NCI-H460 (cell line): ENCODE measurements at regions not wholly inside any gene's neighbourhood (a gene's known extent, or its start where the extent isn't known, plus 50 kb on each side); places are given as distances from the start of the nearest gene placed in this dataset.
"Not testable (repeated sequence)": the region's sequence is repeated elsewhere in the genome, so short reads cannot be mapped to it uniquely, and the experiment has no call there.

Experiments
- DNase-seq: peaks from one replicate; pipeline ENCODE4 v3.0.0-alpha.2; 2016; ENCODE audit warnings: low read depth; ENCODE audit errors: extremely low read depth

DNA sequence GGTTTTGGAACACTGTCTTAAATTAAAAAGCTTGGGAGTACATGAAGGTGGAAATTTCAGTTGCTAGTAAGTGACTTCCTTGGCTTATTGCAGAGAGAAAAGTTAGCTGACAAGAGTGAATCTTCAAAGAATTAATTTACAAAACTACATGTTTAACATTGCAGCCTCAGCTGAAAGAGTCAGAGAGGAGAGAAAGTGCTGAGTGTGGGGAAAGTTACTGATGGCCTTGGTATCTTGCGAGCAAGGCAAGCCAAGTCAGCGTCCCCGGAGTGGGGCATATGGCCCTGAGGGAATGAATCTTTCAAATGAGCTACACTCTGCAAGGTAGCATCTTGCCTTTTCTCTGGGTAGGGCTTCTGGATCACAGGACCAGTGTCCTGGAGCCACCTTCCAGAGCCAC is 131.3 kb downstream of the LPIN1 start:
- DNase-seq: no peak

GRCh38 chr2:11885253-11885652 is 138.8 kb downstream of the LPIN1 start:
- DNase-seq: not testable (repeated sequence)

- not testable (repeated sequence) for DNase-seq
These were observed 140.5 kb downstream of the LPIN1 start for GRCh38 chr2:11886899-11887298.

- no peak for DNase-seq
These were observed 142.8 kb downstream of the LPIN1 start for GRCh38 chr2:11889101-11889850.

GRCh38 chr2:11889854-11890253 is 143.4 kb downstream of the LPIN1 start:
- DNase-seq: no peak

DNA sequence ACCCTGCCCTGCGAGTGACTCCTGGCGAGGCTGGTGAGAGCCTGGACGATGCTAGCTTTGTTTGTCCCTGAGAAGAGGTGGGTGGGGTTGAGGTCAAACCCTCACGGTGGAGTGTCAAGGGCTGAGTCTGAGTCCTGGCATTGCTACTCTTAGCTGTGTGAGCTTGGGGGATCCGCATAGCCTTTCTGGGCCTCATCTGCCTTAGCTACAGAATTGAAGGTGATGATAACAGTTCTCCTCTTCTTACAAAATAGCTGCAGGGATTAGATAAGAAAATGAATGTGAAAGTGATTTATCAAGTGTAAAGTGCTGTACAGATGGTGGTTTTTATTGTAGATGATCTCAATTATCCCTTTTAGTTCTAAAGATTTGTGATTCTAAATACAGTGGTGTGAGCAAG is 144.6 kb downstream of the LPIN1 start:
- DNase-seq: no peak

DNA sequence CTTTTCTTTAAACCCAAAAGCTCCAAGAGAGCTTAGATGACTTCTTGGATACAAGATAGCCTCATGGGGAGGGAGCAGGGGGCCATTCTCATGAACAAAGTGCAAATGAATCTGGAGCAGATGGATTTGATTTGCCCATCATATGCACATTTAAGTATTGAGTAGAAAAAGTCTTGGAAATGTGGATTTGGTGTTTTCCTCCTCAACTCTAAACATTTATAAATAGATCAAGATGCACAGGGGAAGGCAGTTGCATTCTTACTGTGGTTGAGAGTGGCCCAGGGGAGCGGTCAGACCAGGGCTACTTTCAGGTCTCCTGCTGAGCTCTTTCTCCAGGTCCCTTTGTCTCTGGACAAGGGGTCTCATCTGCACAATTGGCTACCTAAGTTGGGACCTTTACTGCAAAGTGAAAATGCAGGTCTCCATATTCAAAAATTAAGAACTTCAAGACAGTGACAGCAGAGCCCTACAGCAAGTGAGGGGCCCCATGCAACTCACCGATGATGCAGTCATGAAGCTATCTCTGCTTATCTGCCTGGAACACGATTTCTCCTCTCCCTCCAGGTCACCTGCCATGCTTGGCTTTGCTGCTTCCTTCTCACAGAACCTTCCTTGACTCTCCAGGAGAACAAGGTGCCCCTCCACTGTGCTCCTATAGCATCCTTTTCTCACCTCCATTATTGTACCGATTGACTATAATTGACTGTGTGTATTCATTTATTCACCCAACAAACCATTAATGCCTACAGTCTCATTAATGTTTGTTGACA is 145.4 kb downstream of the LPIN1 start:
- DNase-seq: no peak

GRCh38 chr2:11896386-11896785 is 150.0 kb downstream of the LPIN1 start:
- no peak for DNase-seq

- no peak for DNase-seq
These were observed 152.1 kb downstream of the LPIN1 start for GRCh38 chr2:11898576-11898975.

- no peak for DNase-seq
These were observed 152.9 kb downstream of the LPIN1 start for GRCh38 chr2:11899264-11899818.

GRCh38 chr2:11900891-11901290 is 154.5 kb downstream of the LPIN1 start:
- not testable (repeated sequence) for DNase-seq

DNA sequence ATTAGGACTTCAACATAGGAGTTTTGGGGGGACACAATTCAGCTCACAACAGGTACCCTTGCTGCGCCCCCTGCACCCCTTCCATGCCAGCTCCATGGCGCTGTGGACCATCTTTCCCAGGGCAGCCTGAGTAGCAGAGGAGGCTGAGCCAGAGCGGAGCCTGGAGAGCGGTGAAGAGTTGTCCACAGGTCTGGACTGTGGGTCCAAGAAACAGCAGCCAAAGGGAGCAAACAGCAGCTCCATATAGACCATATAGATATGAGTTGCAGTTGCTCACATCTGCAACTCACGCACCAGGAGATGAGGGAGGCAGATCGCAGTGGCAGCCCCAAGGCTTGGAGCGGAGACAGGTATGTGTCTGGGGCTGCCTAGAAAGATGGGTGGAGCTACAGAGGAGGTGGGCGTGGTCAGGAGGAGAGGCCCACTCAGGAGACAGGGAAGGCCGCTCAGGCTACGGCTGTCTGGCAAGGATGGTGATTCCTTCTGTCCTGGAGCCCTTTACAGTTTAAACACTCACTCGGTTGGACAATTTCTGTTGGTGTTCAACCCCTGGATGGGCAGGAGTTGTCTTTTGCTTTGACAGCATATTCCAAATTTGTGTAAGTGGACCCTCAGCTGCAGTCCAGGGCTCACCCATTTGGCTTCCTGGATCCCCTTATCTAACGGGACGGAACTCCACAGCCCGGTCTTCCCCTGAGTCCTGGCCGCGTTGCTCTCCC is 155.1 kb downstream of the LPIN1 start:
- no peak for DNase-seq

- DNase-seq: no peak
These were observed 156.7 kb downstream of the LPIN1 start for GRCh38 chr2:11903085-11903606.

DNA sequence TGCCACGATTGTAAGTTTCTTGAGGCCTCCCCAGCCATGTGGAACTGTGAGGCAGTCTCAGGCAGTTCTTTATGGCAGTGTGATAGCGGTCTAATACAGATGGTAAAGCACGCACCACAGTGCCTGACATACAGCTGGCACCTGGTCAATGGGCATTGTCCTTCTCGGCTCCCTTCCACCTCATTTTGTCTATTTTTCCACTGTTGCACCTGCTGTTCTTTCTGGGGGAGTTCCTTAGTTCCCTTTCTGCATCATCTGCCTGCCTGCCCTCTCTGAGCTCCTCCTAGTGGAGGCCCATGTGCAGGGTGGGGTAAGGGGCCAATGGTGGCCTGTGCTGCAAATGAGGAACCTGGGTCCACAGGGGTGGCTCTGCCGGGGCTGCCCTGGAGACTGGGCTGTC is 157.6 kb downstream of the LPIN1 start:
- DNase-seq: no peak

DNA sequence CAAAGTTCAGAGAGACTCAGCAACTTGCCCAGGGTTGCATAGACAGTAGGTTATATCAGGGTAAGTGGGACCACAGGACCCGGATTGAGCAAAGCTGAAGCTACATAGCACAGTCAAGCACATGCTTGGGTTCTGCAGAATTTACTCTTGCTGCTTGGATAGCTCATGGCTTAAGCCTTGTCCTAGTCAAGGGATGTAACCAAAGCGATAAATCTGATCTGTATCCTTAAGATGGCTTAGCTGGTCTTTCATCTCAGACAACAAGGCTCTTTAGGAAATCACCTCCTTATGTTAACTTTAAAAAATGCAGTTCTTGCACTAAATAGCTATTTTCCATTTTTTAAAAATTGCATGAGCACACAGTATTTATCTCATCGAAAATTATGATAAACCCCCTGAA is 158.5 kb downstream of the LPIN1 start:
- DNase-seq: no peak

DNA sequence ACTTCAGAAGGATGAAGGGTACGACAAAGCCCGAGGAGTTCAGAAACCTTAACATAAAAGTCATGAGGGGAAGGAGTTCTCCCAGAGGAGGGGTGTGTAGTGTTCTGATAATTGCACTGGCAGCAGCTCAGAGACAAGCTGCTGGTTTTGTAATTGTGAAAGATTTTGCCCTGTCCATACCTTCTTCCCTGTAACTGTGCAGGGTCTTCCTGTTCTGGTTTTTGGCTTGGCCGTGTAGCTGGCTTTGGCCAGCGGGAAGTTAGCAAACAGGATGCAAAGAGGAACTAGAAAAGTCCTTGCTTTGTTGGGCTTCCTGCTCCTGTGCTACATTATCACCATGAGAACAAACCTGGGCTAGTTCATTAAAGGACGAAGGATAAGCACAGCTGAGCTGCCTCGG is 160.8 kb downstream of the LPIN1 start:
- no peak for DNase-seq

GRCh38 chr2:11910971-11911370 is 164.5 kb downstream of the LPIN1 start:
- DNase-seq: no peak

GRCh38 chr2:11912980-11913379 is 166.5 kb downstream of the LPIN1 start:
- DNase-seq: no peak

- no peak for DNase-seq
These were observed 168.0 kb downstream of the LPIN1 start for GRCh38 chr2:11914455-11914854.

- no peak for DNase-seq
These were observed 169.2 kb downstream of the LPIN1 start for GRCh38 chr2:11915650-11916049.

- no peak for DNase-seq
These were observed 173.5 kb downstream of the LPIN1 start for GRCh38 chr2:11919953-11920352.
